GM21576 (cell line): ENCODE measurements at regions not wholly inside any gene's neighbourhood (a gene's known extent, or its start where the extent isn't known, plus 50 kb on each side); places are given as distances from the start of the nearest gene placed in this dataset.
"Not testable (repeated sequence)": the region's sequence is repeated elsewhere in the genome, so short reads cannot be mapped to it uniquely, and the experiment has no call there.

Experiments
- ATAC-seq: cut with Tn5 transposase; IDR thresholded peaks from one replicate; pipeline ENCODE4 v1.9.1; 2021; ENCODE audit warnings: mild to moderate bottlenecking, moderate library complexity; ENCODE audit not compliant: unreplicated experiment

DNA sequence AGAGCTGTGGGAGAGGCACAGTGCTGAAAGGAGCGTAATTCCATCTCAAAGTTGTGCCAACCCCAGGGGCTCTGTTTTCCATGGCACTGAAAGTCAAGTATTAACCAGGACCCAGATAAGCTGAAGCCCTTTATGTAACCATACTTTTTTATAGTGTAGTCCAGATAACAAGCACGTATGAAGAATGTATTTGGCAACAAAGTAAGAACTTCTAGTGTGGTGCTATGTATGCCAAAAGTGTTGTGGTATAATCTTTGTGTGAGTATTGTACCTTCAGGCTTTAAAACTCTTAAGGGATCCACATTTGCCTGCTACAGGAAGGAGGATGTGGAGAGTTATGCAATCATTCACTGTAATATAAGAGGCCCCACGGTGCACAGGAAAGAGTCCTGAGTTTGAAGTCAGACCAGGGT lies 129.4 kb downstream of the IBTK start:
- no peak for ATAC-seq

DNA sequence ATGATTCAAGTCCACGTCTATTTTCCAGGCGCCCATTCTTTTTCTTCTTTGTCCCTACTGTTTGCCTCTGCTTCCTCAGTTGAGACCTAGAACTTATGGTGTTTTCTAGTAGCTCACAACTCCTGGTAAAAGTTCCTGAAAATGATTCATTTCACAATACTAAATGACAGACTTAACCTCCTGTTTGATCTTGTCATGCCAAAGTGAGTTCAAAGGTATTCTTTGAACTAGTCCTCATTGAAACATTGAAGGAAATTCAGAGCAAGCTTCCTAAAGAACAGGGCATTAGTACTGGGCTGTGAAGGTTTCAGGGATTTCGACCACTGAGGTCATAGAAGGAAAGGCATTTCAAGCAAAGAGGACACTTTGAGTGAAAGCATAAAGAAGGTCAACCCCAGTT lies 132.8 kb downstream of the IBTK start:
- no peak for ATAC-seq

DNA sequence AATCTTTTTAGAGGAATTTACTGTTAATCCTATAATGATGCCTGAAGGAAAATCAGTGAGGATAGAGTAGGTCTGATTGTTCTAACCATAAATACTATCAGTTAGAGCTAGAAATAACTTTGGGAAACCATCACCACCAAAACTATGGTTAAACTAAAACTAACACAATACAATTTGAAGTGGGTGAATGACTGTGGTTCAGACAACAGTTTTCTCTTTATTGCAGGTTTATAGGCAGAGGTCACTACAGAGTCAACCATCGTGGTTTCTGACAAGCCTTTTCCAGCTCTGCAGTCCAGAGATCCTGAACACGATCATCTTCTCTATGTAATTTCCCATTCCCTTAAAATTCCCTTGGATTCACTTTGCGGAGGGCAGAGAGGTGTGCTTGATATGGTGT lies 134.3 kb downstream of the IBTK start:
- no peak for ATAC-seq

DNA sequence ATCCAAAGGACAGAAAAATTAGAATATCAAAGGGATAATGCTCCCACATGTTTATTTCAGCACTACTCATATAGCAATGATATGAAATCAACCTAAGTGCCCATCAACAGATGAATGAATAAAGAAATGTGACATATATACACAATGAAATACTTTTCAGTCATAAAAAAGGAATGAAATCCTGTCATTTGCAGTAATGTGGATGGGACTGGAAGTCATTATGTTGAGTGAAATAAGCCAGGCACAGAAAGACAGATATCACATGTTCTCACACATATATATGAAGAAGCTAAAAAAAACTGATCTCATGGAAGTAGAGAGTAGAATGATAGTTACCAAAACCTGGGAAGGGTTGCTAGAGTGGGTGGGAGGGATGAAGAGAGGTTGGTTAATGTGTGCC lies 135.7 kb downstream of the IBTK start:
- ATAC-seq = no peak

DNA sequence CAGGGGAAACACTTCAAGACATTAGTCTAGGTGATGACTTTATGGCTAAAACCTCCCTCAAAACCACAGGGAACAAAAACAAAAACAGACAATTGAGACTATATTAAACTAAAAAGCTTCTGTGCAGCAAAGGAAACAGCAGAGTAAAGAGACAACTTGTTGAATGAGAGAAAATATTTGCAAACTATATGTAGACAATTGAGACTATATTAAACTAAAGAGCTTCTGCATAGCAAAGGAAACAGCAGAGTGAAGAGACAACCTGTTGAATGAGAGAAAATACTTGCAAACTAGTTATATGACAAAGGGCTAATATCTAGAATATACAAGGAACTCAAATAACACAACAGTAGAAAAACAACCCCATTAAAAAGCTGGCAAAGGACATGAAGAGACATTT lies 136.4 kb downstream of the IBTK start:
- no peak for ATAC-seq

DNA sequence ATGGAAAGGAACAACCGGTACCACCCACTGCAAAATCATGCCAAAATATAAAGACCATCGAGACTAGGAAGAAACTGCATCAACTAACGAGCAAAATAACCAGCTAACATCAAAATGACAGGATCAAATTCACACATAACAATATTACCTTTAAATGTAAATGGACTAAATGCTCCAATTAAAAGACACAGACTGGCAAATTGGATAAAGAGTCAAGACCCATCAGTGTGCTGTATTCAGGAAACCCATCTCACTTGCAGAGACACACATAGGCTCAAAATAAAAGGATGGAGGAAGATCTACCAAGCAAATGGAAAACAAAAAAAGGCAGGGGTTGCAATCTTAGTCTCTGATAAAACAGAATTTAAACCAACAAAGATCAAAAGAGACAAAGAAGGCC lies 144.4 kb downstream of the IBTK start:
- not testable (repeated sequence) for ATAC-seq

DNA sequence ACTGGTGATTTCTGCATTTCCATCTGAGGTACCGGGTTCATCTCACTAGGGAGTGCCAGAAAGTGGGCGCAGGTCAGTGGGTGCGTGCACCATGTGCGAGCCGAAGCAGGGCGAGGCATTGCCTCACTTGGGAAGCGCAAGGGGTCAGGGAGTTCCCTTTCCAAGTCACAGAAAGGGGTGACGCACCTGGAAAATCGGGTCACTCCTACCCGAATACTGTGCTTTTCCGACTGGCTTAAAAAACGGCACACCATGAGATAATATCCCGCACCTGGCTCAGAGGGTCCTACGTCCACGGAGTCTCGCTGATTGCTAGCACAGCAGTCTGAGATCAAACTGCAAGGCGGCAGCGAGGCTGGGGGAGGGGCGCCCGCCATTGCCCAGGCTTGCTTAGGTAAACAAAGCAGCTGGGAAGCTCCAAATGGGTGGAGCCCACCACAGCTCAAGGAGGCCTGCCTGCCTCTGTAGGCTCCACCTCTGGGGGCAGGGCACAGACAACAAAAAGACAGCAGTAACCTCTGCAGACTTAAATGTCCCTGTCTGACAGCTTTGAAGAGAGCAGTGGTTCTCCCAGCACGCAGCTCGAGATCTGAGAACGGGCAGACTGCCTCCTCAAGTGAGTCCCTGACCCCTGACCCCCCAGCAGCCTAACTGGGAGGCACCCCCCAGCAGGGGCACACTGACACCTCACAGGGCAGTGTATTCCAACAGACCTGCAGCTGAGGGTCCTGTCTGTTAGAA lies 146.0 kb downstream of the IBTK start:
- ATAC-seq = not testable (repeated sequence)

DNA sequence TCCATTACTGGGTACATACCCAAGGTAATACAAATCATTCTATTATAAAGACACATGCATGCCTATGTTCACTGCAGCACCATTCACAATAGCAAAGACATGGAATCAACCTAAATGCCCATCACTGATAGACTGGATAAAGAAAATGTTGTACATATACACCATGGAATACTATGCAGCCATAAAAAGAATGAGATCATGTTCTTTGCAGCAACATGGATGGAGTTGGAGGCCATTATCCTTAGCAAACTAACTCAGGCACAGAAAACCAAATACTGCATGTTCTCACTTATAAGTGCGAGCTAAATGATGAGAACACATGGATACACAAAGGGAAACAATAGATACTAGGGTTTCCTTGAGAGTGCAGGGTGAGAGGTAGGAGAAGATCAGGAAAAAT lies 146.8 kb downstream of the IBTK start:
- not testable (repeated sequence) for ATAC-seq

DNA sequence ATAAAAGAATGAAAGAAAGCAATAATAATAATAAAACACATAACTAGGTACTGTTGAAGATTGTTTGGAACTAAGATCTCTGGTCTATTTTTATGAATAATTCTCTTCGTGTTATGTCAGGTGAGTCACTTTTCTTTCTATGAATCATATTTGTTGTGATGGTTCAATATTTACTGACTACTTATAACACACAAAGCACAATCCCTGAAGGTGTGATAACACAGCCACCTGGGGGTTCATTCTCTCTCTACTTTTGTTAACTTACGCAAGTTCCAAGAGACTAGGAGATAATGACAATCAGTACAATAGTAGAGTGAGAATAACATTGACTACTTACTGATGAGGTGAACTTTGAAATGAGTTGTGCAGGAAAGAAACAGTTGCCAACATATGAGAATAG lies 149.9 kb downstream of the IBTK start:
- no peak for ATAC-seq

DNA sequence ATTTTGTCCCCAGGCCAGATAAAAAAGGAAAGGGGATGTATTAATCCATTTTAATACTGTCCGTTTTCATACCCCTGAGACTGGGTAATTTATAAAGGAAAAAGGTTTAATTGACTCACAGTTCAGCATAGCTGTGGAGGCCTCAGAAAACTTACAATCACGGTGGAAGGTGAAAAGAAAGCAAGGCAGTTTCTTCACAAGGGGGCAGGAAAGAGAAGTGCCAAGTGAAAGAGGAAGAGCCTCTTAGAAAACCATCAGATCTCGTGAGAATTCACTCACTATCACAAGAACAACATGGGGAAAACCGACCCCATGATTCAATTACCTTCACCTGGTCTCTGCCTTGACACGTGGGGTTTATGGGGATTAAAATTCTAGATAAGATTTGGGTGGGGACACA lies 152.5 kb downstream of the IBTK start:
- ATAC-seq = no peak

DNA sequence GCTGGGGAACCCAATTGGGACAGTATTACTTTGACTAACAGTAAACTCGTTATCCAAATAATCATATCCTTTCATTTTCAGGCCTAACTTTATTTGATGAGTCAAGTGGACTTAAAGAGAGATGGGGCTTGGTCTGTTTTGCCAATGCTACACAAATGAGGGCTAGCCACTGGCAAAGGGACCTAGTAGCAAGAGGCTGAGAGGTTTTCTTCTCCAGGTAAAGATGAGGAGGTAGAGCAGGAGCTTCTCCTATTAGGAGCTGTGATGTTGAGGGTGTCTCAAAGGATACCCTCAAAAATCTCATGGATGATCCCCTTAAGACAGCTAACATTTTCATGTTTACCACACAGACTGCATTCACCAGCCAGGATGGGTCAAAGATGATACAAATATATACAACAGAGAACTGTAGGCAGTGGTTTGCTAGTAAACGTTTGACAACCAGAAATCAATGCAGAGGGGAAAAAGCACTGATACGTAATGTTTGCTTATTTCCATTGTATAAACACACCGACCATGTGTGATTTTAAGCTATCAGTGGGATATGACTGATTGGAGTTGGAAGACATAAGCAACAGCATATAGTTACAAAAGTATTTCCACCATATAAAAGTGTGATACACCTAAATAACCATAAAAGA lies 153.3 kb downstream of the IBTK start:
- ATAC-seq = no peak

DNA sequence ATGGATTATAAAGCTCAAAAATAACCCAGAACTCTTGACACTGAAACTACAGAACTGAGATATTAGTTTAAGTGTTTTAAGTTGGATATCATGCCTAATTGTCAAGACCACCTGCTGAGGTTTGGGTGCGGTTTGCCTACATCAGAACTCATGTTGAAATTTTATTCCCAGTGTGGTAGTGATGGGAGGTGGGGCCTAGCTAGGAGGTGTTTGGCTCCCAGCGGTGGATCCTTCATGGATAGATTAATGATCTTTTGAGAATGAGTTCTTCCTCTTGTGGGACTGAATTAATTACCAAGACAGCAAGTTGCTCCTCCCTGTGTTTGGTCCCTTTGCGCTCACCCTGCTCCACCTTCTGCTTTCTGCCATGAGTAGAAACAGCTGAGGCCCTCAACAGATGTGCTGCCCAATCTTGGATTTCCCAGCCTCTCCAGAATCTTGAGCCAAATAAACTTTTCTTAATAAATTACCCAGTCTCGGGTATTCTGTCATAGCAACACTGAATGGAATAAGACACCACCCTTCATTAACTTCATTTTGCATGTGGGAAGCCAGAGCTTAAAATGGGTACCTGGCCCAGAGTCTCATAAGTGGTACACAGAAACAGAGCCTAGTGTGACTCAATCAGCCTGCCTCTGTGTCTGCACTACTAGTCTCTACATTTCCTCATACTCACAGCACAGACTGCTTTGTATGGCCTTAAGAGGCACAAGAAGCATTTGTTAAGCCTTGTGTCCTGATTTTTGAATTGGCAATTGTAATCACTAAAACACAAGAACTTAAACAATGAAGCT lies 158.4 kb downstream of the IBTK start:
- ATAC-seq = no peak

DNA sequence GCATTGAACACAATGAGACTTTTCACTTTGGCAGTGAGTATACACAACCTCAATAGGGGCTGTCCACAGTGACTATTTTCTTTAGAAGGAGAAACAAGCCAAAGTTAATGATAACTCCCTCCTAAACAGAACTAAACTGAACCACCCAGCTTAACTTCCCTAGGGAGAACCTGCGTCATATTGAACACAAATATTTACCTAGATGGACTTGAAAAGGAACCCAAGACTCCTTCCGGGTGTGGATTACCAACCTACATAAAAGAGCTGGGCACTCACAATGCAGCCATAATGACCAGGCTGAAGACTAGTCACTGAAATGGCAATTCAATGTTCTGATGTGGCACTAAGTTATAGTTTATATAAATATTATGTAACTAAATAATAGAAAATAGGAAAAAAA lies 160.6 kb downstream of the IBTK start:
- ATAC-seq = no peak

DNA sequence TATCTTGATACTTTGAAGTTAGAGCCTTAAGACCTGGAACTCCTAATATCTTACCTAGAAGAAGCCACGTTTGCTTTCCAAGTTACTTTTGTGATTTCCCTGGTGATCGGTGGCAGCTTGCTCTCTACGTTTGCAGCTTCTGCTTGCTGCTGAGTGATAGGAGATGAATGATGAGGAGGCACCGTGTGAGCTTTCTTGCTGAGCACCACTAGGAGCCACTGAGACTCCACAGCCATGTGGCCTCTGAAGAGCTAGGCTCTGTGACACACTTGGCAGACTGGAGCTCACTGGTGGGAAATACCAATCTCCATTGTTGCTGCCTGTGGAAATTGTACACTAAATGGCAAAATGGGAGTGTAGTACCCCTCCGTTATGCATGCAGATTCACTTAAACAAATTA lies 161.8 kb downstream of the IBTK start:
- ATAC-seq = no peak

DNA sequence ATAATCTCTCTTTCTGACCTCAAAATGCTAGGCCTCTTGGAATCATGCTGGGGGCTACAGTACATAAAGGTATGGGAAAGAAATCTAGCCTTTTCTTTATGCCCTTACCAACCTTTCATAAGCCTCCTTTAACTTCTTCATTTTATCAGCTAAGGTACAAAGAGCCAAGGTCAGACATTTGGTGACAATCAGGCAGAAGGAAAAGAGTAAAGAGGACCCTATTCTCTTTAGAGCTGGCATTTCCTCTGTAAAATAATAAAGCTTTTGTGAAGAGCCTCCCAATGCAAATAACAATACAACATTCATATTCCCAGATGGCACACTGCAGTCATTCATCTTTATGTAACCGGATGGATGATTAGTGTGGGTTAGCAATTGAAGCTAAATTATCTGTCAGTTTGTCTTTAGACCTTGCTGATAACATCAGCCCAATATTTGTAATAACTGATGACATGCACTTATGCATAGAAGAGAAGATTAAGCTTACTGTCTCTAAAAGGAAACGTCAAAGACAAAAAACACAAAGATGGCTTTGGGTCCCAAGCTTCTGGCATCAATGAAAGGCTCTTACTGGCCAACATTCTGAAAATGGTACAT lies 163.1 kb downstream of the IBTK start:
- no peak for ATAC-seq

DNA sequence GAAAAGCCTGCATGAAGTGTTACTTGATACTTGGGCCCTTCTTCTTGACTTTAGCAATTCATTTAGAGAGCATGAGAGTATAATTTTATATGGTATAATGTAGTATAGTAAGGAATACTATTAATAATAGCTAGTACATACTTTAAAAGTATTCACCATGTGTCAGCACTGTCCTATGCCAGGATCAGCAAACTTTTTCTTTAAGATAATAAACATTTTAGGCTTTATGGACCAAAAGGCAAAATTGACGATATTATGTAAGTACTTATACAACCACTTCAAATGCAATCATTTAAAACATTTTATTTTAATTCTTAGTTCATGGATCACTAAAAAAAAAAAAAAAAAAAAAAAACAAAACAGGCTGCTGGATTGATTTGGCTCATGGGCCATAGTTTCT lies 163.9 kb downstream of the IBTK start:
- ATAC-seq = no peak

DNA sequence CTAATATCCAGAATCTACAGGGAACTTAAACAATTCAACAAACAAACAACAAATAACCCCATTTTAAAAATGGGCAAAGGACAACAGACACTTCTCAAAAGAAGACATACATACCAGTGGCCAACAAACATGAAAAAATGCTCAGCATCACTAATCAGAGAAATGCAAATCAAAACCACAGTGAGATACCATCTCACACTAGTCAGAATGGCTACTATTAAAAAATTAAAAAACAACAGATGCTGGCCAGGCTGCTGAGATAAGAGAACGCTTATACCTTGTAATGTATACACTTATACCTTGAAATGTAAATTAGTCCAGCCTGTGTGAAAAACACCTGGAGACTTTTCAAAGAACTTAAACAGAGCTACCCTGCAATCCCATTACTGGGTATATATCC lies 166.8 kb downstream of the IBTK start:
- no peak for ATAC-seq

DNA sequence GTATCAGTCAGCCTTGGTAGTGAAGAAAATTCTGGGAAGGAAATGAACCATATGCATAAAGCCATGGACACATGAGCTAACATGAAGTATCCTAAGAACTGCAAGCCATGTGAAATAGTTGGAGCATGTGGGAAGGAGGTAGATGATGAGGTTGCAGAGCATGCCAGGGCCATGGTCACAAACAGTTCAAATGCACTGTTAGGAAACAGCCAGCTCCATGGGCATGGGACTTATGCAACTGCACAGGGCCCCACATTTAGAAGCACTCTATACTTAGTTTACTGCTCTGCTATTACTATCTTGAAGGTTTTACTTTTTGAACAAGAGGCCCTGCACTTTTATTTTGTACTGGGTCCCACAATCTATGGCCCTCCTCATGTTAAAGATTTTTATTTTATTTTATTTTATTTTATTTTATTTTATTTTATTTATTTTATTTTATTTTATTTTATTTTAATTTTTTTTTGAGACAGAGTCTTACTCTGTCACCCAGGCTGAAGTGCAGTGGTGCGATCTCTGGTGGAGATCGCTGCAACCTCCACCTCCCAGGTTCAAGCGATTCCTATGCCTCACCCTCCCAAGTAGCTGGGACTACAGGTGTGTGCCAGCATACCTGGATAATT lies 169.1 kb downstream of the IBTK start:
- no peak for ATAC-seq

DNA sequence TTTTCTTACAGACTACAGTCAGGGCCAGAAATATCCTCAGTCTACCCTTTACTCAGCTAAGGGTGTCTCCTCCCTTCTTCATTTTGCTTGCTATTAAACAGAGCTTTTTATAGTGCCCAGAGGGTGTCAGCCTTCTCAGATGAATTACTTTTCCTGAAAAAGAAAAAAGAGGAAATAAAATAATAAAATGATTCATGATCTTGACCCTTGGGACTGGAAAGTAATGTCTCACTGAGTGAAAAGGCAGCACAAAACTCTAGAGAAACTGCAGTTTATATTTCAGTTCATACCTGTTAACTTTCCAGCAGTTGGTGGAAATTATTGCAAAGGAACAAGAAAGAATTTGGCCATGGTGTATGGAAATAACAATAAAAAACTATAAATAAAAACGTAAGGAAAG lies 170.6 kb downstream of the IBTK start:
- ATAC-seq = no peak

DNA sequence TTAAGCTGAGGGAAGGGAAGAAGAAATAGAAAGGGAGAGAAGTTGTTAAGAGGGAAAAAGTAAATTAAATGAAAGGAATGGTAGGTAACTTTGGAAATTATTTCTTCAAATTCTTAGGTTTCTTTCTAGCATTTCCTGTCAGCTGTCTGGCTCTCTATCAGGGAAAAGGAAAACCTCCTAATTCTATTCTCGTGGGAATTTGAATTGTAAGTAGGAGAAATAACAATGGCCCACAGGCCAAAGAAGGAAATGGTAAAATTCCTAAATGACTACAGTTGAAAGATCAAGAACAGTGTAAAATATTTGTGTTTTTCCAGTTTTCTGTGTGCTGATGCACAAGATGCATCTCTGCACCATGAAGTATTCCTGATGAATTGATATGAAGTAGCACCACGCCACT lies 173.0 kb downstream of the IBTK start:
- ATAC-seq = no peak

DNA sequence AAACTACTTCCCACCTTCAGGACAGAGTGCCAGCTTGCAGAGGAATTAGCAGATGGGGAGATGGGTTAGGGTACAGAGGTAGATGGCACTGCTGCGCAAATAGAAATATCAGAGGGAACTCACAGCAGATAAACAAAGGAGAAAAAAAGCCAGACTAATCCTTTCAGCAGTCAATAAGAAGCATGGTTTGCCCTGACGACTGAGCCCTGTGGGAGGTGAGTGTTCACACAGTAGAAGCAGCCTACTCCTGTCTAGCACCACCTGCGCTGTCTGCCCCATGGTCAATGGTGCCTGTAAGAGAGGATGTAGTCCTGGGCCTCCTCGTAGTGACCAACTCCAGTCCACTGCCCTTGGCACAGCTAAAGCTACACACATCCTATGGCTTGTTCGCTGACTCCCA lies 174.1 kb downstream of the IBTK start:
- no peak for ATAC-seq
